H9 (cell line): ENCODE measurements at regions not wholly inside any gene's neighbourhood (a gene's known extent, or its start where the extent isn't known, plus 50 kb on each side); places are given as distances from the start of the nearest gene placed in this dataset.

Experiments used
- DNase-seq: peaks from one replicate; pipeline ENCODE4 v3.0.0-alpha.2; 2017
- H2AFZ ChIP-seq: one replicate; pipeline ENCODE4 v1.6.1; 2013; ENCODE audit warnings: mild to moderate bottlenecking, low read length, control low read depth, moderate library complexity
- H2AK5ac ChIP-seq: 2 replicates; pipeline ENCODE4 v1.6.1; 2013; ENCODE audit warnings: low read length, control low read depth, mixed read lengths; ENCODE audit not compliant: insufficient read length
- H2BK120ac ChIP-seq: one replicate; pipeline ENCODE4 v1.6.1; 2013; ENCODE audit warnings: low read depth, mild to moderate bottlenecking, low read length, control low read depth, inconsistent platforms; ENCODE audit not compliant: poor library complexity, severe bottlenecking
- H2BK12ac ChIP-seq: 2 replicates; pipeline ENCODE4 v1.6.1; 2013; ENCODE audit warnings: low read length, control low read depth, mixed read lengths, low read depth; ENCODE audit not compliant: insufficient read length
- H2BK15ac ChIP-seq: 2 replicates; pipeline ENCODE4 v1.6.1; 2013; ENCODE audit warnings: low read depth, low read length, control low read depth
- H2BK20ac ChIP-seq: one replicate; pipeline ENCODE4 v1.6.1; 2013; ENCODE audit warnings: low read depth, mild to moderate bottlenecking, low read length, control low read depth, inconsistent platforms; ENCODE audit not compliant: poor library complexity, severe bottlenecking
- H2BK5ac ChIP-seq: 2 replicates; pipeline ENCODE4 v1.6.1; 2013; ENCODE audit warnings: low read length, control low read depth, mixed read lengths; ENCODE audit not compliant: insufficient read length
- H3K14ac ChIP-seq: 2 replicates; pipeline ENCODE4 v1.6.1; 2013; ENCODE audit warnings: low read length, control low read depth; ENCODE audit not compliant: insufficient read depth
- H3K18ac ChIP-seq: 2 replicates; pipeline ENCODE4 v1.6.1; 2013; ENCODE audit warnings: low read depth, mild to moderate bottlenecking, mixed read lengths, low read length, control low read depth; ENCODE audit not compliant: insufficient read length
- H3K23ac ChIP-seq: 2 replicates; pipeline ENCODE4 v1.6.1; 2013; ENCODE audit warnings: low read length, control low read depth, mixed read lengths, low read depth; ENCODE audit not compliant: insufficient read length
- H3K23me2 ChIP-seq: 2 replicates; pipeline ENCODE4 v1.6.1; 2013; ENCODE audit warnings: low read depth, mild to moderate bottlenecking, mixed read lengths, low read length, control low read depth; ENCODE audit not compliant: insufficient read length, poor library complexity, severe bottlenecking
- H3K27ac ChIP-seq: 2 replicates; pipeline ENCODE4 v1.5.1; 2013; ENCODE audit warnings: low read length, control low read depth, mixed read lengths, low read depth; ENCODE audit not compliant: insufficient read length
- H3K27me3 ChIP-seq: 2 replicates; pipeline ENCODE4 v1.6.1; 2013; ENCODE audit warnings: low read length, control low read depth, inconsistent platforms; ENCODE audit not compliant: insufficient read depth
- H3K4ac ChIP-seq: 2 replicates; pipeline ENCODE4 v1.6.1; 2013; ENCODE audit warnings: low read depth, mild to moderate bottlenecking, control low read depth, inconsistent platforms, low read length, moderate library complexity
- H3K4me1 ChIP-seq: 2 replicates; pipeline ENCODE4 v1.6.1; 2013; ENCODE audit warnings: low read length, control low read depth, inconsistent platforms; ENCODE audit not compliant: insufficient read depth
- H3K4me2 ChIP-seq: 2 replicates; pipeline ENCODE4 v1.6.1; 2013; ENCODE audit warnings: low read length, control low read depth, mixed read lengths; ENCODE audit not compliant: insufficient read length, insufficient read depth
- H3K56ac ChIP-seq: 2 replicates; pipeline ENCODE4 v1.6.1; 2013; ENCODE audit warnings: low read depth, mild to moderate bottlenecking, mixed read lengths, low read length, control low read depth; ENCODE audit not compliant: insufficient read length
- H3K79me1 ChIP-seq: 2 replicates; pipeline ENCODE4 v1.6.1; 2013; ENCODE audit warnings: low read depth, mild to moderate bottlenecking, moderate library complexity, low read length, control low read depth, inconsistent platforms; ENCODE audit not compliant: insufficient read depth, poor library complexity, severe bottlenecking
- H3K79me2 ChIP-seq: 2 replicates; pipeline ENCODE4 v1.6.1; 2013; ENCODE audit warnings: low read length, control low read depth, inconsistent platforms; ENCODE audit not compliant: insufficient read depth
- H3K9ac ChIP-seq: 2 replicates; pipeline ENCODE4 v1.6.1; 2013; ENCODE audit warnings: low read length, control low read depth, mixed read lengths; ENCODE audit not compliant: insufficient read length; ENCODE audit errors: extremely low read depth
- H3K9me3 ChIP-seq: one replicate; pipeline ENCODE4 v1.6.1; 2013; ENCODE audit warnings: low read depth, low read length, inconsistent platforms; ENCODE audit not compliant: control insufficient read depth
- H3T11ph ChIP-seq: one replicate; pipeline ENCODE4 v1.6.1; 2013; ENCODE audit warnings: mild to moderate bottlenecking, low read length, control low read depth, inconsistent platforms
- H4K20me1 ChIP-seq: one replicate; pipeline ENCODE4 v1.6.1; 2013; ENCODE audit not compliant: control insufficient read depth, insufficient read length, insufficient read depth
- H4K5ac ChIP-seq: 2 replicates; pipeline ENCODE4 v1.6.1; 2013; ENCODE audit warnings: low read depth, mild to moderate bottlenecking, mixed read lengths, low read length, control low read depth; ENCODE audit not compliant: insufficient read length
- H4K8ac ChIP-seq: replicated peaks from 2 replicates; pipeline ENCODE4 v1.6.1; 2013; ENCODE audit warnings: low read length, control low read depth, mixed read lengths, low read depth; ENCODE audit not compliant: insufficient read length
- H4K91ac ChIP-seq: 2 replicates; pipeline ENCODE4 v1.6.1; 2013; ENCODE audit warnings: low read depth, mild to moderate bottlenecking, moderate library complexity, mixed read lengths, low read length, control low read depth; ENCODE audit not compliant: insufficient read length
- H3K27ac Mint-ChIP-seq, 3 experiments: 2 replicates in 2 of 3; 3 replicates in 1 of 3; pipeline ENCODE4 v1.8.0; 2020 to 2021; ENCODE audit warnings: mixed read lengths in 3 of 3, mild to moderate bottlenecking in 1 of 3, moderate library complexity in 1 of 3
- H3K27me3 Mint-ChIP-seq: 2 replicates; pipeline ENCODE4 v1.8.0; 2021; ENCODE audit warnings: low read depth, mild to moderate bottlenecking, moderate library complexity, mixed read lengths
- H3K36me3 Mint-ChIP-seq, 3 experiments: 2 replicates in 2 of 3; 3 replicates in 1 of 3; pipeline ENCODE4 v1.8.0; 2020 to 2021; ENCODE audit warnings: low read depth in 3 of 3, mixed read lengths in 3 of 3; ENCODE audit not compliant: insufficient read depth in 1 of 3
- H3K4me1 Mint-ChIP-seq, 2 experiments: 2 replicates each; pipeline ENCODE4 v1.8.0; 2020; ENCODE audit warnings: mixed read lengths in 2 of 2
- H3K4me3 Mint-ChIP-seq, 2 experiments: 2 replicates in 1 of 2; 3 replicates in 1 of 2; pipeline ENCODE4 v1.8.0; 2020 to 2021; ENCODE audit warnings: mild to moderate bottlenecking in 2 of 2, mixed read lengths in 2 of 2, moderate library complexity in 1 of 2
- H3K9me3 Mint-ChIP-seq, 2 experiments: 2 replicates in 1 of 2; 3 replicates in 1 of 2; pipeline ENCODE4 v1.8.0; 2020; ENCODE audit warnings: mild to moderate bottlenecking in 2 of 2, mixed read lengths in 2 of 2, moderate library complexity in 1 of 2
- CTCF ChIP-seq: fragments of 200-600 bp; sonication (generic); conservative IDR thresholded peaks from 3 replicates; pipeline ENCODE4 v1.8.0; 2021; ENCODE audit warnings: antibody characterized with exemption, mild to moderate bottlenecking
- WGBS: extraction: QIAGEN DNeasy Blood & Tissue Kit; methylation state at CpG from one replicate; pipeline ENCODE4 v1.1.7; 2013; ENCODE audit warnings: missing lambda C conversion rate, low lambda C conversion rate, mixed read lengths; ENCODE audit not compliant: insufficient read length; ENCODE audit errors: extremely low coverage; 5-methylcytosine and 5-hydroxymethylcytosine counted together

GRCh38 chr14:35932659-35933159 is 106.6 kb downstream of the BRMS1L start:
- H4K5ac ChIP-seq: no peak overlapping the region

More at GRCh38 chr14:35932659-35933159, 106.6 kb downstream of the BRMS1L start:
- H3K27me3 ChIP-seq: no peaks in the 10 kb centered on the region
- H3K79me1 ChIP-seq: no peaks in the 10 kb centered on the region
- H3K18ac ChIP-seq: no peak overlapping the region
- no peaks in the 10 kb centered on the region for H3K79me2 ChIP-seq
- Mint-ChIP-seq H3K4me1 (no peaks in the 10 kb centered on the region), H3K4me3 (no peak overlapping the region), H3K36me3 (no peaks in the 10 kb centered on the region), H3K27ac (no peak overlapping the region), H3K9me3 (no peaks in the 10 kb centered on the region), H3K27me3 (peaks cover 29% of the 10 kb centered on the region)
- H2BK5ac ChIP-seq: no peak overlapping the region
- no peak overlapping the region for H2BK15ac ChIP-seq
- no peak overlapping the region for H4K8ac ChIP-seq
- H3K23ac ChIP-seq: no peak overlapping the region
- no peak overlapping the region for H3K4me2 ChIP-seq
- no peak overlapping the region for H3T11ph ChIP-seq
- H2BK12ac ChIP-seq: no peak overlapping the region
- peak overlapping the region; percentile 22 for H2AFZ ChIP-seq
- H3K4ac ChIP-seq: no peak overlapping the region
- no peak overlapping the region for H3K9ac ChIP-seq
- no peaks in the 10 kb centered on the region for H3K4me1 ChIP-seq
- H2BK20ac ChIP-seq: no peak overlapping the region
- H4K20me1 ChIP-seq: no peaks in the 10 kb centered on the region
- H3K9me3 ChIP-seq: no peaks in the 10 kb centered on the region
- no peak overlapping the region for H2BK120ac ChIP-seq
- no peak for DNase-seq
- no peak overlapping the region for H3K27ac ChIP-seq
- WGBS: no CpG with 5 or more reads among the region's 13 CpGs
- H3K23me2 ChIP-seq: no peaks in the 10 kb centered on the region
- TF ChIP-seq CTCF: no peak
- no peak overlapping the region for H3K56ac ChIP-seq
- no peak overlapping the region for H2AK5ac ChIP-seq
- H3K14ac ChIP-seq: no peak overlapping the region
- no peak overlapping the region for H4K91ac ChIP-seq
